A673 (cell line): ENCODE measurements at regions not wholly inside any gene's neighbourhood (a gene's known extent, or its start where the extent isn't known, plus 50 kb on each side); places are given as distances from the start of the nearest gene placed in this dataset.

Experiments used
- BruUV-seq: library from RNA; stranded (reverse); fragments of 400-500 nt; replicated peaks from 2 replicates; lab custom pipeline; 2021; lab: Mats Ljungman, UMichigan
- CTCF ChIA-PET: fragments of 300-600 bp; sonication (Branson Sonifier 250); formaldehyde crosslinking; loops from one replicate; lab custom pipeline; 2022; ENCODE audit warnings: antibody characterized with exemption; lab: Charles Lee
- POLR2A ChIA-PET: fragments of 300-600 bp; sonication (Branson Sonifier 250); formaldehyde crosslinking; loops from one replicate; lab custom pipeline; 2022; ENCODE audit warnings: antibody characterized with exemption; ENCODE audit not compliant: low non-redundant PET; lab: Charles Lee
- DNase-seq: peaks from one replicate; pipeline ENCODE4 v3.0.0-alpha.2; 2015; ENCODE audit warnings: low spot score
- H3K27ac ChIP-seq: fragments of 200-600 bp; sonication (generic); 2 replicates; pipeline ENCODE4 v1.5.1; 2016; ENCODE audit warnings: mixed run types, low read depth, mild to moderate bottlenecking, mixed read lengths, antibody characterized with exemption, low read length; ENCODE audit not compliant: poor library complexity, severe bottlenecking
- H3K27me3 ChIP-seq: fragments of 200-600 bp; sonication (generic); replicated peaks from 2 replicates; pipeline ENCODE4 v1.6.1; 2017; ENCODE audit warnings: mixed run types, low read depth, mild to moderate bottlenecking, mixed read lengths, antibody characterized with exemption, low read length; ENCODE audit not compliant: insufficient read depth, poor library complexity
- H3K36me3 ChIP-seq: fragments of 200-600 bp; sonication (generic); 2 replicates; pipeline ENCODE4 v1.6.1; 2016; ENCODE audit warnings: mixed run types, mild to moderate bottlenecking, mixed read lengths, antibody characterized with exemption, low read length; ENCODE audit not compliant: insufficient read depth, poor library complexity, severe bottlenecking
- H3K4me1 ChIP-seq: fragments of 200-600 bp; sonication (generic); 2 replicates; pipeline ENCODE4 v1.6.1; 2017; ENCODE audit warnings: mixed run types, mild to moderate bottlenecking, mixed read lengths, antibody characterized with exemption, low read length; ENCODE audit not compliant: insufficient read depth, poor library complexity, severe bottlenecking
- H3K4me3 ChIP-seq: fragments of 200-600 bp; sonication (generic); 2 replicates; pipeline ENCODE4 v1.5.1; 2016; ENCODE audit warnings: low read depth, mixed run types, mild to moderate bottlenecking, mixed read lengths, low read length; ENCODE audit not compliant: poor library complexity, severe bottlenecking
- H3K9me3 ChIP-seq: fragments of 200-600 bp; sonication (generic); 2 replicates; pipeline ENCODE4 v1.6.1; 2016; ENCODE audit warnings: mixed run types, low read depth, mild to moderate bottlenecking, mixed read lengths, antibody characterized with exemption, low read length; ENCODE audit not compliant: poor library complexity, severe bottlenecking
- CTCF ChIP-seq: fragments of 300-800, 200-600 bp; sonication (generic); conservative IDR thresholded peaks from 2 replicates; pipeline ENCODE4 v1.5.1; 2017; ENCODE audit warnings: low read depth, mild to moderate bottlenecking, antibody characterized with exemption, low read length, moderate library complexity, mixed read lengths
- EZH2 ChIP-seq: fragments of 200-600 bp; sonication (generic); IDR thresholded peaks from 2 replicates; pipeline ENCODE4 v1.6.1; 2017; ENCODE audit warnings: borderline replicate concordance, low read depth, mild to moderate bottlenecking, mixed read lengths, antibody characterized with exemption, low read length; ENCODE audit not compliant: poor library complexity, severe bottlenecking
- intact Hi-C: fragments of 100-400 bp; cut with micrococcal nuclease; formaldehyde crosslinking; loops from one replicate; pipeline ENCODE4 v1.10.0; 2022; ENCODE audit not compliant: unreplicated experiment

- Histone ChIP-seq H3K36me3 (no peaks in the 10 kb centered on the region), H3K27me3 (no peaks in the 10 kb centered on the region), H3K4me3 (no peak overlapping the region), H3K9me3 (no peaks in the 10 kb centered on the region), H3K4me1 (peaks cover 71% of the 10 kb centered on the region), H3K27ac (peak overlapping the region; percentile 61)
- no peak for DNase-seq
- TF ChIP-seq CTCF (no peak), EZH2 (no peak)
- POLR2A ChIA-PET, result no interaction called here
- CTCF ChIA-PET, result no interaction called here
- intact Hi-C loops, result no loop called here
- no TSS peak for BruUV-seq
Measured at GRCh38 chr12:89251342-89252271, 100.7 kb downstream of the DUSP6 start.

DNA sequence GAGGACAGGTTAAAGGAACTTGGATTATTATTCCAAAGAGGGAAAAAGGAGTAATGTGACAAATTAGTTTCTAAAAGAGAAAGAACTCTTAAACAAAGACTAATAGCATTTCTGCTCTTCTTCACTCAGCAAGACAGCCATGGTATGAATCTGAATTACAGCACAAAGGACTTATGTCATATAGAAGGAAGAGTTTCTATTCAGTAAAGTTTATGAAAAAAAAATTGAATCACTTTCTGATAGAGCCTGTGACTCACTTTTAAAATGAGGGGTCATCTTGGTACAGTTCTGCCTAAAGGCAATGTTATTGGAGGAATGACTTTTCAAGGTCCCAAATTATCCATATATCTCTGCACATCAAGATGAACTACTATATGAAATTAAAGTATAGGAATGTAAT lies 101.7 kb downstream of the DUSP6 start:
- TF ChIP-seq CTCF (no peak), EZH2 (no peak)
- DNase-seq, result no peak
- Histone ChIP-seq H3K36me3 (no peaks in the 10 kb centered on the region), H3K9me3 (no peaks in the 10 kb centered on the region), H3K27ac (peak overlapping the region; percentile 19), H3K27me3 (no peaks in the 10 kb centered on the region), H3K4me1 (peaks cover 79% of the 10 kb centered on the region), H3K4me3 (no peak overlapping the region)
- intact Hi-C loops, result no loop called here
- POLR2A ChIA-PET, result no interaction called here
- CTCF ChIA-PET, result no interaction called here
- BruUV-seq, result no TSS peak

GRCh38 chr12:89250213-89250612 lies 102.1 kb downstream of the DUSP6 start:
- CTCF ChIA-PET, result no interaction called here
- Histone ChIP-seq H3K4me3 (no peak overlapping the region), H3K9me3 (no peaks in the 10 kb centered on the region), H3K36me3 (no peaks in the 10 kb centered on the region), H3K27me3 (no peaks in the 10 kb centered on the region), H3K27ac (peak overlapping the region; percentile 19), H3K4me1 (peaks cover 83% of the 10 kb centered on the region)
- POLR2A ChIA-PET, result no interaction called here
- DNase-seq, result no peak
- no peak for TF ChIP-seq CTCF
- no peak for TF ChIP-seq EZH2
- intact Hi-C loops, result no loop called here
- no TSS peak for BruUV-seq
